Smooth muscle cell (in vitro differentiated cells): ENCODE measurements at regions not wholly inside any gene's neighbourhood (a gene's known extent, or its start where the extent isn't known, plus 50 kb on each side); places are given as distances from the start of the nearest gene placed in this dataset.

ENCODE experiments used
- DNase-seq: peaks from one replicate; lab custom pipeline; 2025; ENCODE audit not compliant: unreplicated experiment; lab: John Stamatoyannopoulos, UW
- H2AFZ ChIP-seq: fragments of 200-600 bp; sonication (generic); 2 replicates; pipeline ENCODE4 v1.6.0; 2016; ENCODE audit warnings: antibody characterized with exemption, low read depth, mild to moderate bottlenecking
- H3F3A ChIP-seq: fragments of 200-600 bp; sonication (generic); 2 replicates; pipeline ENCODE4 v1.6.0; 2017; ENCODE audit warnings: antibody characterized with exemption, low read depth
- H3K27ac ChIP-seq: fragments of 200-600 bp; sonication (generic); 2 replicates; pipeline ENCODE4 v1.5.1; 2016; ENCODE audit warnings: low read depth, mild to moderate bottlenecking
- H3K27me3 ChIP-seq: fragments of 200-600 bp; sonication (generic); 2 replicates; pipeline ENCODE4 v1.6.1; 2016; ENCODE audit warnings: low read depth, mild to moderate bottlenecking
- H3K36me3 ChIP-seq: fragments of 200-600 bp; sonication (generic); 2 replicates; pipeline ENCODE4 v1.5.1; 2016; ENCODE audit warnings: low read depth
- H3K4me1 ChIP-seq: fragments of 200-600 bp; sonication (generic); 2 replicates; pipeline ENCODE4 v1.5.1; 2016; ENCODE audit warnings: low read depth
- H3K4me2 ChIP-seq: fragments of 200-600 bp; sonication (generic); 2 replicates; pipeline ENCODE4 v1.6.0; 2016; ENCODE audit warnings: mild to moderate bottlenecking
- H3K4me3 ChIP-seq: fragments of 200-600 bp; sonication (generic); 2 replicates; pipeline ENCODE4 v1.5.1; 2016; ENCODE audit warnings: mild to moderate bottlenecking
- H3K79me2 ChIP-seq: fragments of 200-600 bp; sonication (generic); 2 replicates; pipeline ENCODE4 v1.6.0; 2016; ENCODE audit warnings: low read depth, mild to moderate bottlenecking
- H3K9ac ChIP-seq: fragments of 200-600 bp; sonication (generic); 2 replicates; pipeline ENCODE4 v1.6.0; 2016; ENCODE audit warnings: low read depth
- H3K9me3 ChIP-seq: fragments of 200-600 bp; sonication (generic); replicated peaks from 2 replicates; pipeline ENCODE4 v1.5.1; 2016; ENCODE audit warnings: low read depth
- H4K20me1 ChIP-seq: fragments of 200-600 bp; sonication (generic); 2 replicates; pipeline ENCODE4 v1.6.0; 2016; ENCODE audit warnings: low read depth
- CTCF ChIP-seq: fragments of 200-600 bp; sonication (generic); IDR thresholded peaks from 2 replicates; pipeline ENCODE4 v1.5.1; 2017; ENCODE audit warnings: borderline replicate concordance, mild to moderate bottlenecking, antibody characterized with exemption; ENCODE audit not compliant: insufficient read depth, poor library complexity, severe bottlenecking
- WGBS: methylation state at CpG from one replicate; pipeline ENCODE4 v1.1.7; 2016; ENCODE audit warnings: low lambda C conversion rate; 5-methylcytosine and 5-hydroxymethylcytosine counted together

GRCh38 chr11:109511598-109511997 lies 89.6 kb downstream of the C11orf87 start:
- H3K4me2 ChIP-seq: no peak overlapping the region
- no peak overlapping the region for H2AFZ ChIP-seq
- no peaks in the 10 kb centered on the region for H3F3A ChIP-seq
- H3K4me3 ChIP-seq: no peak overlapping the region
- H3K4me1 ChIP-seq: no peaks in the 10 kb centered on the region
- no peaks in the 10 kb centered on the region for H3K9me3 ChIP-seq
- H3K79me2 ChIP-seq: no peaks in the 10 kb centered on the region
- no peaks in the 10 kb centered on the region for H4K20me1 ChIP-seq
- no peaks in the 10 kb centered on the region for H3K36me3 ChIP-seq
- H3K27ac ChIP-seq: no peak overlapping the region
- H3K9ac ChIP-seq: no peak overlapping the region
- H3K27me3 ChIP-seq: peaks cover 3% of the 10 kb centered on the region
- no peak for TF ChIP-seq CTCF
- no peak for DNase-seq

GRCh38 chr11:109512249-109512648 lies 90.3 kb downstream of the C11orf87 start:
- Histone ChIP-seq H3K27ac (no peak overlapping the region), H3K4me1 (no peaks in the 10 kb centered on the region), H3K36me3 (no peaks in the 10 kb centered on the region), H3K27me3 (no peaks in the 10 kb centered on the region), H3K79me2 (no peaks in the 10 kb centered on the region), H3F3A (no peaks in the 10 kb centered on the region), H4K20me1 (no peaks in the 10 kb centered on the region), H3K9ac (no peak overlapping the region), H3K4me2 (no peak overlapping the region), H2AFZ (no peak overlapping the region), H3K9me3 (no peaks in the 10 kb centered on the region), H3K4me3 (no peak overlapping the region)
- no peak for TF ChIP-seq CTCF
- 81% methylated on average over 1 of the region's 1 CpG for WGBS
- DNase-seq: no peak

- Histone ChIP-seq H4K20me1 (no peaks in the 10 kb centered on the region), H3K4me1 (no peaks in the 10 kb centered on the region), H3K9me3 (no peaks in the 10 kb centered on the region), H3K79me2 (no peaks in the 10 kb centered on the region), H3F3A (no peaks in the 10 kb centered on the region), H3K9ac (no peak overlapping the region), H3K27me3 (no peaks in the 10 kb centered on the region), H3K4me3 (no peak overlapping the region), H2AFZ (no peak overlapping the region), H3K36me3 (no peaks in the 10 kb centered on the region), H3K4me2 (no peak overlapping the region), H3K27ac (no peak overlapping the region)
- TF ChIP-seq CTCF: no peak
- no peak for DNase-seq
- 67% methylated on average over 2 of the region's 2 CpGs for WGBS
Measured at GRCh38 chr11:109512680-109513079, 90.7 kb downstream of the C11orf87 start.

GRCh38 chr11:109514313-109515018 lies 92.5 kb downstream of the C11orf87 start:
- Histone ChIP-seq H2AFZ (no peak overlapping the region), H3K27ac (no peak overlapping the region), H3F3A (no peaks in the 10 kb centered on the region), H4K20me1 (no peaks in the 10 kb centered on the region), H3K4me2 (no peak overlapping the region), H3K9me3 (no peaks in the 10 kb centered on the region), H3K4me1 (no peaks in the 10 kb centered on the region), H3K4me3 (no peak overlapping the region), H3K9ac (no peak overlapping the region), H3K36me3 (no peaks in the 10 kb centered on the region), H3K79me2 (no peaks in the 10 kb centered on the region), H3K27me3 (no peaks in the 10 kb centered on the region)
- DNase-seq: no peak
- 81% methylated on average over 2 of the region's 2 CpGs for WGBS
- no peak for TF ChIP-seq CTCF
